ENCODE measurements at regions not wholly inside any gene's neighbourhood (a gene's known extent, or its start where the extent isn't known, plus 50 kb on each side); places are given as distances from the start of the nearest gene placed in this dataset.
"Not testable (repeated sequence)": the region's sequence is repeated elsewhere in the genome, so short reads cannot be mapped to it uniquely, and the experiment has no call there.

GRCh38 chr2:18959952-18960717 lies 370.8 kb upstream of the NT5C1B start:
- Histone ChIP-seq H3K4me3 (ENCODE audit: low read depth, low read length) (no peak overlapping the region), H3K4me1 (ENCODE audit: control insufficient read depth, insufficient read depth, low read length) (no peaks in the 10 kb centered on the region), H3K27ac (ENCODE audit: low read depth, low read length) (no peak overlapping the region), H3K27me3 (ENCODE audit: control insufficient read depth, insufficient read depth, low read length) (no peaks in the 10 kb centered on the region), H3K36me3 (ENCODE audit: control insufficient read depth, insufficient read depth, low read length) (no peaks in the 10 kb centered on the region), H3K9ac (ENCODE audit: low read depth, low read length) (no peak overlapping the region), H3K9me3 (ENCODE audit: control insufficient read depth, insufficient read depth, low read length) (no peaks in the 10 kb centered on the region)

- no peak overlapping the region for H3K9ac ChIP-seq (ENCODE audit: low read depth, low read length)
- H3K4me1 ChIP-seq (ENCODE audit: control insufficient read depth, insufficient read depth, low read length), result no peaks in the 10 kb centered on the region
- no peak overlapping the region for H3K27ac ChIP-seq (ENCODE audit: low read depth, low read length)
- no peak overlapping the region for H3K4me3 ChIP-seq (ENCODE audit: low read depth, low read length)
- H3K27me3 ChIP-seq (ENCODE audit: control insufficient read depth, insufficient read depth, low read length), result no peaks in the 10 kb centered on the region
- 0 out of 2 replicates have a peak, but pooled peaks cover 3% of the 10 kb centered on the region for H3K9me3 ChIP-seq (ENCODE audit: control insufficient read depth, insufficient read depth, low read length)
- H3K36me3 ChIP-seq (ENCODE audit: control insufficient read depth, insufficient read depth, low read length), result no peaks in the 10 kb centered on the region
These were observed 369.8 kb upstream of the NT5C1B start for GRCh38 chr2:18959200-18959599.

GRCh38 chr2:18957909-18958308 lies 368.5 kb upstream of the NT5C1B start:
- Histone ChIP-seq H3K4me1 (ENCODE audit: control insufficient read depth, insufficient read depth, low read length) (no peaks in the 10 kb centered on the region), H3K9me3 (ENCODE audit: control insufficient read depth, insufficient read depth, low read length) (0 out of 2 replicates have a peak, but pooled peaks cover 3% of the 10 kb centered on the region), H3K27me3 (ENCODE audit: control insufficient read depth, insufficient read depth, low read length) (no peaks in the 10 kb centered on the region), H3K9ac (ENCODE audit: low read depth, low read length) (no peak overlapping the region), H3K27ac (ENCODE audit: low read depth, low read length) (no peak overlapping the region), H3K4me3 (ENCODE audit: low read depth, low read length) (no peak overlapping the region), H3K36me3 (ENCODE audit: control insufficient read depth, insufficient read depth, low read length) (no peaks in the 10 kb centered on the region)

GRCh38 chr2:18950361-18950851 lies 361.0 kb upstream of the NT5C1B start:
- 0 out of 2 replicates have a peak, but pooled peaks cover 3% of the 10 kb centered on the region for H3K9me3 ChIP-seq (ENCODE audit: control insufficient read depth, insufficient read depth, low read length)
- H3K4me3 ChIP-seq (ENCODE audit: low read depth, low read length), result no peak overlapping the region
- no peaks in the 10 kb centered on the region for H3K36me3 ChIP-seq (ENCODE audit: control insufficient read depth, insufficient read depth, low read length)
- H3K27me3 ChIP-seq (ENCODE audit: control insufficient read depth, insufficient read depth, low read length), result no peaks in the 10 kb centered on the region
- H3K4me1 ChIP-seq (ENCODE audit: control insufficient read depth, insufficient read depth, low read length), result no peaks in the 10 kb centered on the region
- H3K27ac ChIP-seq (ENCODE audit: low read depth, low read length), result no peak overlapping the region
- H3K9ac ChIP-seq (ENCODE audit: low read depth, low read length), result no peak overlapping the region

GRCh38 chr2:18949871-18950270 lies 360.5 kb upstream of the NT5C1B start:
- H3K36me3 ChIP-seq (ENCODE audit: control insufficient read depth, insufficient read depth, low read length), result no peaks in the 10 kb centered on the region
- H3K4me1 ChIP-seq (ENCODE audit: control insufficient read depth, insufficient read depth, low read length), result no peaks in the 10 kb centered on the region
- no peak overlapping the region for H3K4me3 ChIP-seq (ENCODE audit: low read depth, low read length)
- H3K9ac ChIP-seq (ENCODE audit: low read depth, low read length), result no peak overlapping the region
- H3K27ac ChIP-seq (ENCODE audit: low read depth, low read length), result no peak overlapping the region
- no peaks in the 10 kb centered on the region for H3K27me3 ChIP-seq (ENCODE audit: control insufficient read depth, insufficient read depth, low read length)
- 0 out of 2 replicates have a peak, but pooled peaks cover 3% of the 10 kb centered on the region for H3K9me3 ChIP-seq (ENCODE audit: control insufficient read depth, insufficient read depth, low read length)

- Histone ChIP-seq H3K27me3 (ENCODE audit: control insufficient read depth, insufficient read depth, low read length) (no peaks in the 10 kb centered on the region), H3K27ac (ENCODE audit: low read depth, low read length) (no peak overlapping the region), H3K9ac (ENCODE audit: low read depth, low read length) (no peak overlapping the region), H3K4me3 (ENCODE audit: low read depth, low read length) (no peak overlapping the region), H3K9me3 (ENCODE audit: control insufficient read depth, insufficient read depth, low read length) (no peaks in the 10 kb centered on the region), H3K4me1 (ENCODE audit: control insufficient read depth, insufficient read depth, low read length) (no peaks in the 10 kb centered on the region), H3K36me3 (ENCODE audit: control insufficient read depth, insufficient read depth, low read length) (no peaks in the 10 kb centered on the region)
These were observed 350.8 kb upstream of the NT5C1B start for GRCh38 chr2:18940184-18940583.

- H3K36me3 ChIP-seq (ENCODE audit: control insufficient read depth, insufficient read depth, low read length); H3K27me3 ChIP-seq (ENCODE audit: control insufficient read depth, insufficient read depth, low read length); H3K9ac ChIP-seq (ENCODE audit: low read depth, low read length); H3K4me3 ChIP-seq (ENCODE audit: low read depth, low read length); H3K9me3 ChIP-seq (ENCODE audit: control insufficient read depth, insufficient read depth, low read length); H3K4me1 ChIP-seq (ENCODE audit: control insufficient read depth, insufficient read depth, low read length); H3K27ac ChIP-seq (ENCODE audit: low read depth, low read length): not testable (repeated sequence)
These were observed 350.4 kb upstream of the NT5C1B start for GRCh38 chr2:18939740-18940139.

- H3K27ac ChIP-seq (ENCODE audit: low read depth, low read length), result no peak overlapping the region
- H3K9ac ChIP-seq (ENCODE audit: low read depth, low read length), result no peak overlapping the region
- H3K36me3 ChIP-seq (ENCODE audit: control insufficient read depth, insufficient read depth, low read length), result no peaks in the 10 kb centered on the region
- no peaks in the 10 kb centered on the region for H3K9me3 ChIP-seq (ENCODE audit: control insufficient read depth, insufficient read depth, low read length)
- peaks cover 7% of the 10 kb centered on the region; the same call in 1 of the 2 replicates for H3K4me1 ChIP-seq (ENCODE audit: control insufficient read depth, insufficient read depth, low read length)
- H3K27me3 ChIP-seq (ENCODE audit: control insufficient read depth, insufficient read depth, low read length), result no peaks in the 10 kb centered on the region
- H3K4me3 ChIP-seq (ENCODE audit: low read depth, low read length), result no peak overlapping the region
These were observed 345.5 kb upstream of the NT5C1B start for GRCh38 chr2:18934886-18935285.

- H3K4me3 ChIP-seq (ENCODE audit: low read depth, low read length), result no peak overlapping the region
- H3K27ac ChIP-seq (ENCODE audit: low read depth, low read length), result peak overlapping the region; percentile 35
- H3K36me3 ChIP-seq (ENCODE audit: control insufficient read depth, insufficient read depth, low read length), result no peaks in the 10 kb centered on the region
- no peaks in the 10 kb centered on the region for H3K27me3 ChIP-seq (ENCODE audit: control insufficient read depth, insufficient read depth, low read length)
- no peak overlapping the region for H3K9ac ChIP-seq (ENCODE audit: low read depth, low read length)
- no peaks in the 10 kb centered on the region for H3K9me3 ChIP-seq (ENCODE audit: control insufficient read depth, insufficient read depth, low read length)
- H3K4me1 ChIP-seq (ENCODE audit: control insufficient read depth, insufficient read depth, low read length), result peaks cover 7% of the 10 kb centered on the region; the same call in 1 of the 2 replicates
These were observed 343.5 kb upstream of the NT5C1B start for GRCh38 chr2:18932853-18933252.

GRCh38 chr2:18930971-18931370 lies 341.6 kb upstream of the NT5C1B start:
- Histone ChIP-seq H3K27me3 (ENCODE audit: control insufficient read depth, insufficient read depth, low read length) (no peaks in the 10 kb centered on the region), H3K9ac (ENCODE audit: low read depth, low read length) (no peak overlapping the region), H3K9me3 (ENCODE audit: control insufficient read depth, insufficient read depth, low read length) (no peaks in the 10 kb centered on the region), H3K36me3 (ENCODE audit: control insufficient read depth, insufficient read depth, low read length) (no peaks in the 10 kb centered on the region), H3K4me1 (ENCODE audit: control insufficient read depth, insufficient read depth, low read length) (peaks cover 7% of the 10 kb centered on the region; the same call in 1 of the 2 replicates), H3K4me3 (ENCODE audit: low read depth, low read length) (no peak overlapping the region), H3K27ac (ENCODE audit: low read depth, low read length) (no peak overlapping the region)

GRCh38 chr2:18927525-18928232 lies 338.3 kb upstream of the NT5C1B start:
- Histone ChIP-seq H3K9ac (ENCODE audit: low read depth, low read length) (no peak overlapping the region), H3K4me3 (ENCODE audit: low read depth, low read length) (no peak overlapping the region), H3K4me1 (ENCODE audit: control insufficient read depth, insufficient read depth, low read length) (peaks cover 9% of the 10 kb centered on the region; the same call in 1 of the 2 replicates), H3K27me3 (ENCODE audit: control insufficient read depth, insufficient read depth, low read length) (no peaks in the 10 kb centered on the region), H3K27ac (ENCODE audit: low read depth, low read length) (no peak overlapping the region), H3K36me3 (ENCODE audit: control insufficient read depth, insufficient read depth, low read length) (no peaks in the 10 kb centered on the region), H3K9me3 (ENCODE audit: control insufficient read depth, insufficient read depth, low read length) (no peaks in the 10 kb centered on the region)

Data from HUES48 (cell line).